ENCODE measurements at regions not wholly inside any gene's neighbourhood (a gene's known extent, or its start where the extent isn't known, plus 50 kb on each side); places are given as distances from the start of the nearest gene placed in this dataset.
"Not testable (repeated sequence)": the region's sequence is repeated elsewhere in the genome, so short reads cannot be mapped to it uniquely, and the experiment has no call there.

DNA sequence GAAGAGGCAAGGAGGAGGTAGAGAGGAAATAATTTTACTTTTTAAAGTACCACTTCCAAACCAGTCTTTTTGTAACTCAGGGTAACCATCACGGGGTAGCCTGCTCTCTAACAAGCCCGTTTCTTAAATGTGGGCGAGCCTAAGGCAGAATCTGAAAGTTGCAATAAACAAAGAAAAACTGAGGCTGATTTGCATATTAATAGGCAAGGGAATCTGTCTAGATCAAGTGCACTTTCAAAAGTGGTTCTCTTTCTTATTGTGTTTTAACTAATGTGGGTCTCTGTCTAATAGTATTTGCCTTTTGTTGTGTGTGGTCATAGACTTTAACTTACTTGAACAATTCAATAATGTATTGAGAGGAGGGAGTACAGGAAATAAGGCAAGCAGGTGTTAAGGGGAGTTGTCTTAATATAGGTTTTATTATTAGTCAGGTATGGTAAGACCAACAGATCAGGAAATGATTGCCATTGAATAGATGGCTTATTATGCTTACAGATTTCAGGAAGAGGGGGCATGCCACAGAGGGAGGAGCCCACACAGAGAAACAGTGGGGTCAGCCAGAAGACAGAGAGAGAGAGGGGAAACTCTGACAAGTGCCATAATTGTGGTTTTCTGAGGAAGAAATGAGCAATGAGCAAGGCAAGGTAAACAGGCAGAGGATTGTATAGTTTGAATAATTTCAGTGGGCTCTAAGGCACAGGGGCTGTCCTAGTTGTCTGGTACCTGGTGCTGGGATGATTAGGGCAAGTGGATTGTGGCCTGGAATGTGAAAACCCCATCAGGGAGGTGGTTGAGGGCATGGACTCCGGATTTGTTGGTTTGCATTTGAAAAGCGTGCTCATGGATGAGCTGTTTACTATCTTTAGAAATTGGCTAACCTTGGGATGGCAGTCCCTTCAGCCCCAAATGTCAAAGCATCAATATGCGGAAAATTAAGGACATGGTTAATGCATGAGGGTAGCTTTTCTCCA is 237.2 kb downstream of the TOX3 start:
- DNase-seq: no peak

GRCh38 chr16:52308051-52308450 is 238.9 kb downstream of the TOX3 start:
- no peak for DNase-seq

DNA sequence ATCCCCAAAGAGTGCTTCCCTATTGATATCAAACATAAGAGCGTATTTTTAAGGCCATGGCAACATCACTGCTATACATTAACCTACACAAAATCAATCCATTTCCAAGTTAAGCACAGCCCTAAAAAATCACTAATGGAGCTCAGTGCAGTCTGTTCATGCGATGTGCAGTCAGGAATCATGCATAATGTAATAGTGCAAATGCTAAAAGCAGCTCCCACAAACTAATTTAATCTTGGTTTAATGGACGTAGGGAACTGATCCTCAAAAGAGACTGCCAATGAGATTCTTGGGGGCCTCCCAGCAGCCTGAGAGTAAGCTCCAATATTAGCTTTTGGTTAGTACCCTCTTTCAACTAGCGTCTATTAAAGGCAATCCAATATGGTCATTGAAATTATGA is 245.9 kb downstream of the TOX3 start:
- no peak for DNase-seq

- DNase-seq: no peak
Observed at GRCh38 chr16:52298769-52299168, 248.2 kb downstream of the TOX3 start.

GRCh38 chr16:52296706-52297315 is 250.1 kb downstream of the TOX3 start:
- DNase-seq: not testable (repeated sequence)

DNA sequence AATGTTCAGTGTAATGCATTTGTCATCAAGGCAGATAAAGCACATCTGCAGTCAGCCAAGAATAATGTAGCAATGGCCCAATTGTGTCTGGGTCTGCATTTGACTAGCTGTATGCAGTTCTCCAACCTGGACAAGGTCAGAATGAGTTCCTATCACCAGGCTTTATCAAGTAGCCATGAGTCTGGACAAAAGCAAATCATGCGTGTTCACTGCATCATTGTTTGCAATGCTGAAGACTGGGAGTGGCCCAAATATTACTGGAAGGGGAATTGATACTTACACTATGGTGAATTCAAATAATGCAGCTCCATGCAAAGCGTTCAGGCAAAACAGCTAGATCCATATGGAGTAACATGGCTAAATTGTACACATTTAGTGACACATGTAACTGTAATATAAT is 250.9 kb downstream of the TOX3 start:
- no peak for DNase-seq

DNA sequence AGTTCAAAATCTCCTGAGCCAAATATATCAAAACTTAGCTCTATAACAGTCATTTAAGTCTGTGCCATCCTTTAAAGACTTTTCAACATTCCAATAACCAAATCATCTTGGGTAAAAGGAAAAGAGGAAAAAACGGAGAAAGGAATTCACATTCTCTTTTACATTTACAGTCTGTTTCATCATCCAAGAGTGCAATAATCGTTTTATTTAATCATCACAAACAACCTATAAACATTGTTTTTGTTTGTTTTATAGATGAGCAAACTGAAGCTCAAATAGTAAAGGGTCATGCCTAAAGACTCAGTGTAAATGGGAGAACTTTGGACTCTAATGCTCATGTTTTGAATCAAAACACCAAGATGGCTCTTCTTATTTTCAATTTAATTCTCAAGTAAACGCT is 252.3 kb downstream of the TOX3 start:
- DNase-seq: no peak

DNA sequence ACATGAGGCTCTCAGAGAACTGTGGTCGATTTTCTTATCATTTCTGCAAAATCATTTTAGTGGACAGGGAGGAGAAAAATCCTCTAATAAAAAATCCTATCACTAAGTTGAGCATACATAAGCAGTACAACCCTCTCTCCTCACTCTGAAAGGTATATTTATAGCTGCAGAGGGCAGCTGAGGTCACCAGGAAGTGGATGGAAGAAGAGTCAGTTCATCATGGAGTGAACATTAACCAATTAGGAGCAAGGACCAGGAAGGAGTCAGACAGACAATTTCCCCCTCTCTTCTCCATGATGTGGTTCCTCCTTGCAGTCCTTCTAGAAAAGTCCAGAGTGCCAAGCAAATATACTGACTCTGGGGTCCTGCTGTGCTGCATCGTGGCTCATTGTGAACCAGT is 253.7 kb downstream of the TOX3 start:
- no peak for DNase-seq

DNA sequence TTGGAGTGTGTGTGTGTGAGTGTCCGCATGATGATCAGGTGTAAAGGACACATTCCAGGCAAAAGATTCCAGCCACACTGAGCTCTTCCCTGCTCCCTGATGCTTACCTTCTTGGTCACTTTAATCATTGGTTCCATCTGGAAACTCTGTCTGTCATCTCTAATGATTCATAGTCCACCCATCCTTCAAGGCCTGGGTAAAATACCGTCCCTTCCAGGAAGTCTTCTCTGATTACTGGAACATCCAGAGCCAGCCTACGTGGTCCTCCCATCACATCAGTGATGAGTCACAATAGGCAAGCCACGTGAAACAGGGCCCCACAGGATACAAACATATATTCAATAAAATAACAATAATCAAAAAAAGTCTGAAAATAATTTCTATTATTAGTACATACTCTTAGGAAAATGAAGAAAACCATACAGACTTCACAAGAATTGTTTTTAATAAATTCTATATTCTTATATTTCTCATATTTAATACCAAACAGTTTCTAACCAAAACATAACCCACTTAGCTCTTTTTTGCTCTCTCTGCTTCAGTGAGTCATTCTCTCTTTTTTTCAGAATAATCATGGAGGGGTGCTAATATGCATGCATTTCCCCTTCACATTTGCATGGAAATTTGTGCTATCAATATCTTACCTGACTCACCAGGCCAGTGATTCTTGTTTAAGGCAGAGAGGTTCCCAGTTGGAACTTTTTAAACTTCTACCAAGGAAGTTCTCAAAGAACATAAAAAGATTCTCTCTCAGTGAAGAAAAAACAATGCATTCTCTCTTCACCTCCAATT is 263.2 kb downstream of the TOX3 start:
- DNase-seq: no peak

DNA sequence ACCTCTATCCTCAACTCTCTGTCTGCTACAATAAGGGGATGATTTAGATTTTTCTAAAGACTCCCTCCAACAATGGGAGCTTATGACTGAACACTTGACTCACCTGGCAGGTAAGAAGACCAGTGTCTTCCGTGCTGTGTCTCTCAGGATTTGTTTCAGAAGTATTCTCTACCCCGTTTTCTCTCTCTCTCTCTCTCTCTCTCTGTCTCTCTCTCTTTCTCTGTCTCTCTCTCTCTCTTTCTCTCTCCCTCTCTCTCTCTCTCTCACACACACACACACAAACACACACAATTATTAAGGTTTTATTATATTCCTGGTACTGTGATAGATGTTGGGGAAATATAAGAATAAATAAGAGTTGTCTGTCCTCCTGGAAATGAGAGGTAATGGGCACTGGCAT is 263.9 kb downstream of the TOX3 start:
- DNase-seq: no peak

- no peak for DNase-seq
Observed at GRCh38 chr16:52280086-52280485, 266.9 kb downstream of the TOX3 start.

GRCh38 chr16:52271088-52271750 is 275.7 kb downstream of the TOX3 start:
- no peak for DNase-seq

GRCh38 chr16:52265446-52265861 is 281.5 kb downstream of the TOX3 start:
- no peak for DNase-seq

- no peak for DNase-seq
Observed at GRCh38 chr16:52257534-52257933, 289.4 kb downstream of the TOX3 start.

- no peak for DNase-seq
Observed at GRCh38 chr16:52256310-52257078, 290.4 kb downstream of the TOX3 start.

DNA sequence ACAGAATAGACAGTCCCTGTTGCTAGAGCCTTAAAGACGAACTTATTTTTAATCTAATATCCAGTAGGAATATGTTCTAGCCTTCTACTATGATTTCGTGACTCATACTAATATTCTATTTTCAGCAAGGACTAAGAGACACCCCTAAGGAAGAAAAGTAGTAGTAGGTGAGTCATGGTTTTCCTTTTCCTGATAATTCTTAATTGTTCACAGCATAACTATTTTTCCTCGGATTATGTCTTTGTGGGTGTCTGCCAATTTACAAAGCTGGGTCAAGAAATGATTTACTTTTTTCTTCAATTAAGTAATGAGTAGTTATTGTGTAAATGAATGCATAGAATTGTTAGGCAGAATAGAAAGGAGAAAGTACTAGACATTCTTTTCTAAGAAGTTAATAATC is 292.2 kb downstream of the TOX3 start:
- no peak for DNase-seq

DNA sequence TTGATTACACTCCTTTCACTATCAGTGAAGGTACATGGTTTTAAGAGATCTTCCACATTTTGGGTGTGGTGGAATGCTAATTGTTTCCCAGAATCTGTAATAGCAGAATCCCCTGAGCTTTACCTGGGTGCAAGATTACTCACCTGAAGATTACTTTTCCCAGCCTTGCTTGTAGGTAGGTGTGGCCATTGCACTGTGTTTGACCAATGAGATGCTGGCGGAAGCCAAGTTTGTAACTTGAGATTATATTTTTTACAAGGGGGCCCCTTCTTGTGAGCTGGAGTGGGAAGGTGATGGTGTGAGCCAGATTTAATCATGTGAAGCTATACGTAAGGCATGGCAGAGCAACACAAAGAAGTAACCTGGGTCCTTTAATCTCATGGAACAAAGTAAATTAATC is 294.3 kb downstream of the TOX3 start:
- no peak for DNase-seq

DNA sequence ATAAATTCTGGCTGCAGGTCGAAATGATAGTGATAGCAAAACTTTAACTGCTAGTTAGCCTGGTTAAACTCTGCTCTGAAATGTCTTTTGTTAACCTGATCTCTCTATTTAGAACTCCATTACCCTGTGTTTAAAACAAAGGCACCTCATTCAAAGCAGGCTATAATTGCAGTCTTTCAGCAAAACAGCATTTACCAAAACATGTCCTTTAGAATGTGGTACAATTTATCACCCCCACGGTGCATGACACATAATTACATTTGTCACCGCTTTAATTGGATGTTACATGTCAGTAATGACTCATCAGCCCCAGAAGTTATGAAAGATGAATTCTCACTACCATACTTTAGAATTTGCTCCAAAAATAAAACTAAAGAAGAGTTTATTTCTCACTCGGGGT is 295.4 kb downstream of the TOX3 start:
- no peak for DNase-seq

- DNase-seq: no peak
Observed at GRCh38 chr16:52247737-52248136, 299.2 kb downstream of the TOX3 start.

- no peak for DNase-seq
Observed at GRCh38 chr16:52238710-52239109, 308.2 kb downstream of the TOX3 start.

DNA sequence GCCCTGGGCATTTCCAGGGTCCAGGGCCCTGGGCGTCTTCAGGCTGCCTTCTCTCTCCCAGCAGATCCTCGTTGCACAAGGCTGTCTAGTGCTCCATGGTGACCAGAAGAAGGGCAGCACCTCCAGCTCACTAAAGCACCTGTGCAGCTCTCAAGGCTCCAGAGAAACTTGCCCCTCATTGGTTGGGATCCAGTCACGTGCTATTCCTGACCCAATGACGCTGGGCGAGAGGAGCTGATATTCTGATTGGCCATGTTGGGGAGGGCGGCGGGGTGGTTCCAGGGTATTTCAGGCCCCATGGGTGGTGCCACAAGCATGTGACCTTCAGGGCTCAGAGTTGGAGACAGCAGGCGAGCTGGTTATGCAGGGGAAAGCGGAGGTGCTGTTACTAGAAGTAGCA is 309.1 kb downstream of the TOX3 start:
- no peak for DNase-seq

- DNase-seq: no peak
Observed at GRCh38 chr16:52235186-52235585, 311.8 kb downstream of the TOX3 start.
